ENCODE measurements at regions not wholly inside any gene's neighbourhood (a gene's known extent, or its start where the extent isn't known, plus 50 kb on each side); places are given as distances from the start of the nearest gene placed in this dataset.

DNA sequence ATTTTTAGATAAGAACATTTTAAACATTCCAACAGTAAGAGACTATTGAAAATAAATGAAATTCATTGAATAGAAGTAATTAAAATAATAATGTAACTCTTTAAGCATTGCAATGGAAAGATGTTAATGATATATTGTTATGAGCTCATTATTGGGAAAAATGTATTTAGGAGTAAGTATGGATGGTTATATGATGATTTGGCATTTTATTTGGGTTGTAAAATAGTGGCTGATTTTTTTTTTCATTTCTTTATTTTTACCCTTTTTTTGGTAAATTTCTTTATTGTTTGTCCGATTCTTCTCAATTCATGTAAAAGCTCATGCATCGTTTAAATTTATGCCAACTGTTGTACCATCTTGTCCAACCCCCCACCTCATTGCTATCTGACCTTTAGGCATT lies 539.9 kb downstream of the HS3ST4 start:
- Histone ChIP-seq H3K9me3 (no peaks in the 10 kb centered on the region), H3K4me3 (ENCODE audit: low read depth in 1 of 2, low read length in 1 of 2) (no peak overlapping the region), H3K36me3 (no peaks in the 10 kb centered on the region), H3K4me1 (ENCODE audit: control insufficient read depth in 1 of 2, insufficient read depth in 1 of 2, low read depth in 1 of 2, low read length in 1 of 2) (no peaks in the 10 kb centered on the region), H3K27ac (no peak overlapping the region), H3K27me3 (no peaks in the 10 kb centered on the region)
- TF ChIP-seq, protein P1, sequence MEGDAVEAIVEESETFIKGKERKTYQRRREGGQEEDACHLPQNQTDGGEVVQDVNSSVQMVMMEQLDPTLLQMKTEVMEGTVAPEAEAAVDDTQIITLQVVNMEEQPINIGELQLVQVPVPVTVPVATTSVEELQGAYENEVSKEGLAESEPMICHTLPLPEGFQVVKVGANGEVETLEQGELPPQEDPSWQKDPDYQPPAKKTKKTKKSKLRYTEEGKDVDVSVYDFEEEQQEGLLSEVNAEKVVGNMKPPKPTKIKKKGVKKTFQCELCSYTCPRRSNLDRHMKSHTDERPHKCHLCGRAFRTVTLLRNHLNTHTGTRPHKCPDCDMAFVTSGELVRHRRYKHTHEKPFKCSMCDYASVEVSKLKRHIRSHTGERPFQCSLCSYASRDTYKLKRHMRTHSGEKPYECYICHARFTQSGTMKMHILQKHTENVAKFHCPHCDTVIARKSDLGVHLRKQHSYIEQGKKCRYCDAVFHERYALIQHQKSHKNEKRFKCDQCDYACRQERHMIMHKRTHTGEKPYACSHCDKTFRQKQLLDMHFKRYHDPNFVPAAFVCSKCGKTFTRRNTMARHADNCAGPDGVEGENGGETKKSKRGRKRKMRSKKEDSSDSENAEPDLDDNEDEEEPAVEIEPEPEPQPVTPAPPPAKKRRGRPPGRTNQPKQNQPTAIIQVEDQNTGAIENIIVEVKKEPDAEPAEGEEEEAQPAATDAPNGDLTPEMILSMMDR (IDR thresholded peaks at IDR 0.05) = no peak

DNA sequence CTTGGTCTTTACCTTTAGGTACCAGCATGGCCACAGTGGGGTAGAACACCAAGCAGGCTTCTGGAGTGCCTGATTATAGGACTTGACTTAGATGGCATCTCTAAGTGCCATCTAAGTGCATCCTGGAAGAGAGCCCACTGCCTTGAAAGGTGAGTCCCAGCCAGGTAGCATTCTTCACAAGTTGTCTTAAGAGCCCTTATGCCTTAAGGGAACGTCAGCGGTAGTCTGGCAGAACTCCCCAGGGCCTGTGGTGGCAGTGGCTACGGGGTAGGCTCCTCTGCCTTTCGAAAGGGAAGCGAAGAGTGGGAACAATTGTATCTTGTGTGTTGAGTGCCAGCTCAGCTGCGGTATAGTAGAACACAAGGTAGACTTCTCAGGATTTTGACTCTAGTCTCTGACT lies 549.0 kb downstream of the HS3ST4 start:
- H3K27me3 ChIP-seq = no peaks in the 10 kb centered on the region
- no peaks in the 10 kb centered on the region for H3K9me3 ChIP-seq
- H3K36me3 ChIP-seq = no peaks in the 10 kb centered on the region
- TF ChIP-seq, protein P1 (IDR thresholded peaks at IDR 0.05) = no peak
- H3K27ac ChIP-seq = no peak overlapping the region
- H3K4me3 ChIP-seq (ENCODE audit: low read depth in 1 of 2, low read length in 1 of 2) = no peak overlapping the region
- H3K4me1 ChIP-seq (ENCODE audit: control insufficient read depth in 1 of 2, insufficient read depth in 1 of 2, low read depth in 1 of 2, low read length in 1 of 2) = no peaks in the 10 kb centered on the region

DNA sequence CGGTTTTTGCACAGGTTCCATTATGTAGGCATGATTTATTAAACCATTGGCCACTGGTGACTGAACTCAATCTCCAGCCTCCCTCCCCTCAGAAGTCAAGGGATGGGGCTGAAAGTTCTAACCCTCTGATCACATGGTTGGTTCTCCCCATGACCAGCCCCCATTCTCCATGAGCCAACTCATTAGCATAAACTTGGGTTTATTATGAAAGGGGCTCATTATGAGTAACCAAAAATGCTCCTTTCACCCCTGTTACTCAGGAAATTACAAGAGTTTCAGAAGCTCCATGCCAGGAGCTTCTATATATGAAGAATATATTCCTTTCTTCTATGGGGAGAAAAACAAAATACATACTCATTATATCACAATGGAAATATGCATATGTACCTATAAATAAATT lies 555.3 kb downstream of the HS3ST4 start:
- no peaks in the 10 kb centered on the region for H3K27me3 ChIP-seq
- H3K4me3 ChIP-seq (ENCODE audit: low read depth in 1 of 2, low read length in 1 of 2) = no peak overlapping the region
- TF ChIP-seq, protein P1 (IDR thresholded peaks at IDR 0.05) = no peak
- H3K9me3 ChIP-seq = no peaks in the 10 kb centered on the region
- H3K27ac ChIP-seq = no peak overlapping the region
- no peaks in the 10 kb centered on the region for H3K36me3 ChIP-seq
- H3K4me1 ChIP-seq (ENCODE audit: control insufficient read depth in 1 of 2, insufficient read depth in 1 of 2, low read depth in 1 of 2, low read length in 1 of 2) = no peaks in the 10 kb centered on the region

DNA sequence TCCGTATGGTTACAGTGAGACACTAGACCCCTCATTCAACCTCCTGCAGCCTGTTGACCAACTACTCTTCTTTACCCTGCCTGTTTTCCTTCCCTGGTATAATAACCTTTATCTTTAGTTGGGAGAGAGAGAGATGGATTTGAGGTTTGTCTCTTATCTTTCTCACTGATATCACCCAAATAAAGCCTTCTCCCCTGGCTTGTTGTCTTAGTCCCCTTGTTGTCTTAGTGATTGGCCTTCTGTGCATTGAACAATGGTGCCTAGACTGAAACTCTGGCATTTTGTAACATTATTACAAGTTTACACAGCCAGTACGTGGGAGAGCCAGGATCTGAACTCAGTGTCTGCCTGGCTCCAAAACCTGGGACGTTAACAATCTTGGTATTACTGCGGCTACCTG lies 560.8 kb downstream of the HS3ST4 start:
- TF ChIP-seq, protein P1 (IDR thresholded peaks at IDR 0.05) = no peak
- H3K27ac ChIP-seq = no peak overlapping the region
- H3K9me3 ChIP-seq = no peaks in the 10 kb centered on the region
- no peaks in the 10 kb centered on the region for H3K4me1 ChIP-seq (ENCODE audit: control insufficient read depth in 1 of 2, insufficient read depth in 1 of 2, low read depth in 1 of 2, low read length in 1 of 2)
- H3K36me3 ChIP-seq = no peaks in the 10 kb centered on the region
- no peaks in the 10 kb centered on the region for H3K27me3 ChIP-seq
- H3K4me3 ChIP-seq (ENCODE audit: low read depth in 1 of 2, low read length in 1 of 2) = no peak overlapping the region

DNA sequence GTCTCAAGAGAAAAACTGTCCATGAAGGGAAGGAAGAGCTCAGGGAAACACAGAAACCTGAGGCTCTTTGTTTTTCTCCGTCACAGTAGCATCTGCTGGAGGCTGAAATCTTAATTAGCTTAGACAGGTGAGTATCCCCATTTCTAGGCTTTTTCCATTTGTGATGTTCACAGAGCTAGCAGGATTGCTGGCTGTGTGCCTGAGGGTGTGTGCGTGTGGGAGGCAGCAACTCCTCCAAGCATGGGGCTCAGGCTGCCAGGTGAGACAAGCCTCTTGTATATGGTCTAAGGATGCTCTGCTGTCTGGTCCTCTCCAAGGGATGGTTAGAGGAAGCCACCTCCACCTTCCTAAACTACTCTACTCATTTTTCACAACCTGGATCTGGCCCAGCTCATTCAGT lies 569.9 kb downstream of the HS3ST4 start:
- no peak overlapping the region for H3K4me3 ChIP-seq (ENCODE audit: low read depth in 1 of 2, low read length in 1 of 2)
- no peaks in the 10 kb centered on the region for H3K9me3 ChIP-seq
- H3K27ac ChIP-seq = no peak overlapping the region
- H3K36me3 ChIP-seq = no peaks in the 10 kb centered on the region
- TF ChIP-seq, protein P1 (IDR thresholded peaks at IDR 0.05) = no peak
- H3K4me1 ChIP-seq (ENCODE audit: control insufficient read depth in 1 of 2, insufficient read depth in 1 of 2, low read depth in 1 of 2, low read length in 1 of 2) = no peaks in the 10 kb centered on the region
- no peaks in the 10 kb centered on the region for H3K27me3 ChIP-seq

DNA sequence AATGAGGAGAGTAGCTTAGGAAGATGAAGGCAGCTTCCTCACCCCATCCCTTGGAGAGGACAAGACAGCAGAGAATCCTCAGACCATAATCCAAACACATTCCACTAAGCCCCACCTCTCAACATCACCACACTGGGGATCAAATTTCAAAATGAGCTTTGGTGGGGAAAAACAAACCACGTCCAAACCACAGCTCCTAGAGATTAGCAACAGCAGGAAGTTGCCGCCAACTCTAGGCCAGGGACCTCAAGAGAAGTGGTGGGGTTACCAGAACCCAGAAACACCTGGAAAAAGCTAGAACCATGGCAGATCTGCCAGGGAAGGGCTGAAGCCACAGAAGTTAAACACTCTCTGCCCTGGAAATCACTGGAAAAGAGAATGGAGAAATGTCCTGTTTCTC lies 571.6 kb downstream of the HS3ST4 start:
- no peaks in the 10 kb centered on the region for H3K27me3 ChIP-seq
- H3K4me1 ChIP-seq (ENCODE audit: control insufficient read depth in 1 of 2, insufficient read depth in 1 of 2, low read depth in 1 of 2, low read length in 1 of 2) = no peaks in the 10 kb centered on the region
- no peaks in the 10 kb centered on the region for H3K9me3 ChIP-seq
- H3K27ac ChIP-seq = no peak overlapping the region
- H3K4me3 ChIP-seq (ENCODE audit: low read depth in 1 of 2, low read length in 1 of 2) = no peak overlapping the region
- TF ChIP-seq, protein P1 (IDR thresholded peaks at IDR 0.05) = no peak
- no peaks in the 10 kb centered on the region for H3K36me3 ChIP-seq

Data from neutrophil (primary cell).